Kidney (tissue), 13 donors: ENCODE measurements at regions not wholly inside any gene's neighbourhood (a gene's known extent, or its start where the extent isn't known, plus 50 kb on each side); places are given as distances from the start of the nearest gene placed in this dataset.

Experiments
- DNase-seq, 5 donors: peaks; one replicate each; pipeline ENCODE4 v3.0.0-alpha.2; 2013 to 2020
- FAIRE-seq: peaks from 2 replicates; lab custom pipeline; 2012; peaks lifted over from hg19 to GRCh38; lab: Jason Lieb, UNC
- H3K27ac ChIP-seq, 2 donors: one replicate each; pipeline ENCODE4 v1.7.0; 2013; ENCODE audit warnings: low read depth in 2 of 2, low read length in 2 of 2, inconsistent platforms in 1 of 2
- H3K27me3 ChIP-seq: one replicate; pipeline ENCODE4 v1.7.1; 2013; ENCODE audit warnings: low read length, inconsistent platforms; ENCODE audit not compliant: control insufficient read depth, insufficient read depth
- H3K36me3 ChIP-seq, 3 donors: one replicate each; pipeline versions ENCODE4 v1.7.0 to v1.7.1; 2013; ENCODE audit warnings: low read length in 3 of 3, control low read depth in 1 of 3, inconsistent platforms in 1 of 3; ENCODE audit not compliant: insufficient read depth in 3 of 3, control insufficient read depth in 2 of 3
- H3K4me1 ChIP-seq, 3 donors: one replicate each; pipeline versions ENCODE4 v1.7.0 to v1.7.1; 2013; ENCODE audit warnings: low read length in 3 of 3, inconsistent platforms in 1 of 3, low read depth in 1 of 3; ENCODE audit not compliant: control insufficient read depth in 2 of 3, insufficient read depth in 2 of 3
- H3K4me3 ChIP-seq, 3 donors: one replicate each; pipeline versions ENCODE4 v1.7.0 to v1.8.1; 2013; ENCODE audit warnings: low read length in 3 of 3, control low read depth in 1 of 3, inconsistent platforms in 1 of 3
- H3K9ac ChIP-seq, 3 donors: one replicate each; pipeline versions ENCODE4 v1.7.0 to v1.7.1; 2013; ENCODE audit warnings: low read length in 3 of 3, control low read depth in 1 of 3, inconsistent platforms in 1 of 3
- H3K9me3 ChIP-seq, 3 donors: one replicate each; pipeline versions ENCODE4 v1.7.0 to v1.7.1; 2013; ENCODE audit warnings: low read length in 3 of 3, control low read depth in 1 of 3, inconsistent platforms in 1 of 3; ENCODE audit not compliant: control insufficient read depth in 2 of 3, insufficient read depth in 1 of 3
- intact Hi-C: fragments of 100-400 bp; cut with DNase I; formaldehyde crosslinking; loops from one replicate; pipeline ENCODE4 v1.11.1; 2022
- TF ChIP-seq, protein P1 (sequence below): IDR thresholded peaks from 3 replicates; pipeline ENCODE4 v1.5.1; 2012; ENCODE audit warnings: mild to moderate bottlenecking, moderate library complexity, borderline replicate concordance; ENCODE audit not compliant: insufficient read depth; ENCODE audit errors: extremely low read depth
- donor health status: control.
- donor health status: control.
- donor health status: control.
- donor health status: control.
- donor health status: control.
- donor health status: DM: yes; HTN: yes; CAD: no.
- donor health status: Normal renal cell carcinoma (clear cell type).

- Histone ChIP-seq H3K9me3 (no peaks in the 10 kb centered on the region), H3K4me3 (no peak overlapping the region), H3K9ac (no peak overlapping the region), H3K4me1 (no peaks in the 10 kb centered on the region), H3K36me3 (no peaks in the 10 kb centered on the region), H3K27ac (no peak overlapping the region), H3K27me3 (no peaks in the 10 kb centered on the region)
- DNase-seq (peak in 1 of 5 donors; percentile 39), FAIRE-seq (no peak)
- intact Hi-C loops = no loop called here
- TF ChIP-seq, protein P1, sequence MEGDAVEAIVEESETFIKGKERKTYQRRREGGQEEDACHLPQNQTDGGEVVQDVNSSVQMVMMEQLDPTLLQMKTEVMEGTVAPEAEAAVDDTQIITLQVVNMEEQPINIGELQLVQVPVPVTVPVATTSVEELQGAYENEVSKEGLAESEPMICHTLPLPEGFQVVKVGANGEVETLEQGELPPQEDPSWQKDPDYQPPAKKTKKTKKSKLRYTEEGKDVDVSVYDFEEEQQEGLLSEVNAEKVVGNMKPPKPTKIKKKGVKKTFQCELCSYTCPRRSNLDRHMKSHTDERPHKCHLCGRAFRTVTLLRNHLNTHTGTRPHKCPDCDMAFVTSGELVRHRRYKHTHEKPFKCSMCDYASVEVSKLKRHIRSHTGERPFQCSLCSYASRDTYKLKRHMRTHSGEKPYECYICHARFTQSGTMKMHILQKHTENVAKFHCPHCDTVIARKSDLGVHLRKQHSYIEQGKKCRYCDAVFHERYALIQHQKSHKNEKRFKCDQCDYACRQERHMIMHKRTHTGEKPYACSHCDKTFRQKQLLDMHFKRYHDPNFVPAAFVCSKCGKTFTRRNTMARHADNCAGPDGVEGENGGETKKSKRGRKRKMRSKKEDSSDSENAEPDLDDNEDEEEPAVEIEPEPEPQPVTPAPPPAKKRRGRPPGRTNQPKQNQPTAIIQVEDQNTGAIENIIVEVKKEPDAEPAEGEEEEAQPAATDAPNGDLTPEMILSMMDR = no peak
Measured at GRCh38 chr2:239576784-239577685, 176.2 kb upstream of the HDAC4 start.

- FAIRE-seq (no peak), DNase-seq (peak in 1 of 5 donors; percentile 48)
- H3K27ac ChIP-seq = no peak overlapping the region
- H3K4me3 ChIP-seq = no peak overlapping the region
- no peaks in the 10 kb centered on the region for H3K27me3 ChIP-seq
- no peak overlapping the region for H3K9ac ChIP-seq
- TF ChIP-seq, protein P1 = no peak
- intact Hi-C loops = no loop called here
- H3K9me3 ChIP-seq = no peaks in the 10 kb centered on the region
- no peaks in the 10 kb centered on the region for H3K4me1 ChIP-seq
- no peaks in the 10 kb centered on the region for H3K36me3 ChIP-seq
Measured at GRCh38 chr2:239575931-239576445, 175.2 kb upstream of the HDAC4 start.

- H3K4me1 ChIP-seq = no peaks in the 10 kb centered on the region
- no peak overlapping the region for H3K4me3 ChIP-seq
- FAIRE-seq (no peak), DNase-seq (peak in 2 of 5 donors; percentile 24 to 61)
- intact Hi-C loops = no loop called here
- H3K27me3 ChIP-seq = no peaks in the 10 kb centered on the region
- no peak overlapping the region for H3K27ac ChIP-seq
- no peaks in the 10 kb centered on the region for H3K36me3 ChIP-seq
- TF ChIP-seq, protein P1 = no peak
- H3K9me3 ChIP-seq = no peaks in the 10 kb centered on the region
- no peak overlapping the region for H3K9ac ChIP-seq
Measured at GRCh38 chr2:239574434-239575156, 173.8 kb upstream of the HDAC4 start.
